ENCODE measurements at regions not wholly inside any gene's neighbourhood (a gene's known extent, or its start where the extent isn't known, plus 50 kb on each side); places are given as distances from the start of the nearest gene placed in this dataset.

DNA sequence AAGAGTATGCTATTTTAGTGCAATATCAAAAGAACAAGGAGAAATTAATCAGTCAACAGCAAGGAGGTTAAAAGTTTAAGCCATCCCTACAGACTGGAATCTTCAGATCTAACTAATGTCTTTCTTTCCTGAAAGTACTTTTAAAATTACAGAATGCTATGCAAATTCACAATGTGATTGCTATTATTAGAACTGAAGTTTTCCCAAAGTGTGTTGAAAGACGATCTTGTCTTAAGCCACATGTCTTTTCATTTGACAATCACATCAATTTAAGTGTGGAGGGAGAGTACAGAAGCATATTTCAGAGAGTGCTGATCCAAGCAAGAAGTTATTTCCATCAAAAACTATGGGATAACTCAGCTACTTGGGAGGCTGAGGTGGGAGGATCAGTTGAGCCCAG, 64.7 kb upstream of the TNIP3 start:
- Histone ChIP-seq H3K9ac (replicated peaks; ENCODE audit: extremely low read depth, insufficient read depth, low read length) (no peak overlapping the region), H2AFZ (ENCODE audit: low read depth, low read length) (no peak overlapping the region), H3K9me1 (replicated peaks; ENCODE audit: control insufficient read depth, extremely low read depth, insufficient read depth, low read length) (no peaks in the 10 kb centered on the region), H3K79me2 (ENCODE audit: control insufficient read depth, insufficient read depth, low read length) (no peaks in the 10 kb centered on the region), H3K27ac (ENCODE audit: insufficient read depth, low read depth, low read length) (no peak overlapping the region), H3K4me1 (ENCODE audit: control insufficient read depth, extremely low read depth, insufficient read depth, low read length) (no peaks in the 10 kb centered on the region), H3K4me2 (ENCODE audit: insufficient read depth, low read length) (no peak overlapping the region), H3K27me3 (ENCODE audit: control insufficient read depth in 2 of 2, insufficient read depth in 2 of 2, low read length in 2 of 2) (no peaks in the 10 kb centered on the region), H3K9me3 (replicated peaks; ENCODE audit: control insufficient read depth, insufficient read depth, low read length) (no peaks in the 10 kb centered on the region), H3K4me3 (replicated peaks in 1 of 3; ENCODE audit: insufficient read depth in 1 of 3, low read depth in 1 of 3, low read length in 3 of 3) (no peak overlapping the region), H4K20me1 (replicated peaks; ENCODE audit: control insufficient read depth, extremely low read depth, insufficient read depth, low read length) (no peaks in the 10 kb centered on the region), H3K36me3 (ENCODE audit: control insufficient read depth in 2 of 2, extremely low read depth in 1 of 2, insufficient read depth in 2 of 2, low read length in 2 of 2) (no peaks in the 10 kb centered on the region)
- intact Hi-C loops (cut with micrococcal nuclease) (no loop called here), dilution Hi-C loops (cut with MboI; ENCODE audit: extremely low pct_ligation_motif_present, low sequenced_read_pairs) (no loop called here)
- ChIA-PET POLR2A (no interaction called here), CTCF (interaction anchor here (2.8 kb wide), 1 partner anchor 36 kb away, joined by 12 read pairs; no protein-coding TSS in a partner anchor)
- TF ChIP-seq FOS (IDR thresholded peaks at IDR 0.05; ENCODE audit: borderline replicate concordance, insufficient read depth, low read length) (no peak), MYC (IDR thresholded peaks at IDR 0.05; ENCODE audit: low read depth, low read length) (no peak), POLR2AphosphoS5 (IDR thresholded peaks at IDR 0.05; ENCODE audit: insufficient read depth, low read depth, low read length) (no peak), POLR2A (IDR thresholded peaks at IDR 0.05; ENCODE audit: low read depth, low read length) (no peak), GATA2 (IDR thresholded peaks at IDR 0.05; ENCODE audit: insufficient read depth, insufficient read length, low read depth, low read length) (no peak), EZH2 (IDR thresholded peaks at IDR 0.05; ENCODE audit: borderline replicate concordance, low read depth, low read length, severe bottlenecking) (no peak), JUN (IDR thresholded peaks at IDR 0.05; ENCODE audit: borderline replicate concordance, insufficient read depth, insufficient read length, low read depth) (no peak)
- TF ChIP-seq, protein P1, sequence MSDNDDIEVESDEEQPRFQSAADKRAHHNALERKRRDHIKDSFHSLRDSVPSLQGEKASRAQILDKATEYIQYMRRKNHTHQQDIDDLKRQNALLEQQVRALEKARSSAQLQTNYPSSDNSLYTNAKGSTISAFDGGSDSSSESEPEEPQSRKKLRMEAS (IDR thresholded peaks at IDR 0.05; ENCODE audit: insufficient read depth, insufficient read length) = no peak
- TF ChIP-seq, protein P2, sequence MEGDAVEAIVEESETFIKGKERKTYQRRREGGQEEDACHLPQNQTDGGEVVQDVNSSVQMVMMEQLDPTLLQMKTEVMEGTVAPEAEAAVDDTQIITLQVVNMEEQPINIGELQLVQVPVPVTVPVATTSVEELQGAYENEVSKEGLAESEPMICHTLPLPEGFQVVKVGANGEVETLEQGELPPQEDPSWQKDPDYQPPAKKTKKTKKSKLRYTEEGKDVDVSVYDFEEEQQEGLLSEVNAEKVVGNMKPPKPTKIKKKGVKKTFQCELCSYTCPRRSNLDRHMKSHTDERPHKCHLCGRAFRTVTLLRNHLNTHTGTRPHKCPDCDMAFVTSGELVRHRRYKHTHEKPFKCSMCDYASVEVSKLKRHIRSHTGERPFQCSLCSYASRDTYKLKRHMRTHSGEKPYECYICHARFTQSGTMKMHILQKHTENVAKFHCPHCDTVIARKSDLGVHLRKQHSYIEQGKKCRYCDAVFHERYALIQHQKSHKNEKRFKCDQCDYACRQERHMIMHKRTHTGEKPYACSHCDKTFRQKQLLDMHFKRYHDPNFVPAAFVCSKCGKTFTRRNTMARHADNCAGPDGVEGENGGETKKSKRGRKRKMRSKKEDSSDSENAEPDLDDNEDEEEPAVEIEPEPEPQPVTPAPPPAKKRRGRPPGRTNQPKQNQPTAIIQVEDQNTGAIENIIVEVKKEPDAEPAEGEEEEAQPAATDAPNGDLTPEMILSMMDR (IDR thresholded peaks at IDR 0.05; ENCODE audit: extremely low read depth in 1 of 2, insufficient read depth in 1 of 2, low read depth in 1 of 2, low read length in 2 of 2) = no peak
- FAIRE-seq (no peak), DNase-seq (ENCODE audit: low read depth, low spot score) (no peak)
- no TSS peak for BruUV-seq (replicated peaks)

Measured in endothelial cell of umbilical vein (primary cell).